ENCODE measurements at regions not wholly inside any gene's neighbourhood (a gene's known extent, or its start where the extent isn't known, plus 50 kb on each side); places are given as distances from the start of the nearest gene placed in this dataset.

DNA sequence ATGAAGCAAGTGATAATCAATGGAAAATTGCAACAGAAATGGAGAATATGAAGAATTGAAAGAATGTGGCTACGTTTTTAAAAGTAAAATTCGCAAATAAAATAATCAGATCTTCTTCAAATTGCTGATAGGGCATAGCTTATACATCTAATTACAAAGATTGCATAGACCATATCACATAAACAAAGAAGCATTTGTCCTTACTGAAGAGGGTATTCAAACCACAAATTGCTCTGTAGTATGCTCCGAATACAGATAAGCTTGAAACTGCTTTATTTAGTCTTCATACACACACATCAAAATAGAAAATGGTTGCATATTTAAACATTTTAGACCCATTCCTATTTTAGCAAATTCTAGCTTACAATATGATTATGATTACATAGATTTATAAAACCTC lies 206.7 kb upstream of the SLIT2 start:
- H3K4me3 ChIP-seq: no peak overlapping the region
- DNase-seq (no peak), ATAC-seq (no peak)
- intact Hi-C loops (cut with DNase I): no loop called here
- WGBS, 4 donors: 71 to 81% (median 75%) methylated on average over 3 of the region's 3 CpGs
- no peaks in the 10 kb centered on the region for H3K9me3 ChIP-seq
- peaks cover 0 to 8% (median 0%) of the 10 kb centered on the region in 12 donors for H3K4me1 ChIP-seq
- H3K27me3 ChIP-seq: no peaks in the 10 kb centered on the region
- no peaks in the 10 kb centered on the region for H3K36me3 ChIP-seq
- H3K27ac ChIP-seq: no peak overlapping the region
- TF ChIP-seq, protein P1, sequence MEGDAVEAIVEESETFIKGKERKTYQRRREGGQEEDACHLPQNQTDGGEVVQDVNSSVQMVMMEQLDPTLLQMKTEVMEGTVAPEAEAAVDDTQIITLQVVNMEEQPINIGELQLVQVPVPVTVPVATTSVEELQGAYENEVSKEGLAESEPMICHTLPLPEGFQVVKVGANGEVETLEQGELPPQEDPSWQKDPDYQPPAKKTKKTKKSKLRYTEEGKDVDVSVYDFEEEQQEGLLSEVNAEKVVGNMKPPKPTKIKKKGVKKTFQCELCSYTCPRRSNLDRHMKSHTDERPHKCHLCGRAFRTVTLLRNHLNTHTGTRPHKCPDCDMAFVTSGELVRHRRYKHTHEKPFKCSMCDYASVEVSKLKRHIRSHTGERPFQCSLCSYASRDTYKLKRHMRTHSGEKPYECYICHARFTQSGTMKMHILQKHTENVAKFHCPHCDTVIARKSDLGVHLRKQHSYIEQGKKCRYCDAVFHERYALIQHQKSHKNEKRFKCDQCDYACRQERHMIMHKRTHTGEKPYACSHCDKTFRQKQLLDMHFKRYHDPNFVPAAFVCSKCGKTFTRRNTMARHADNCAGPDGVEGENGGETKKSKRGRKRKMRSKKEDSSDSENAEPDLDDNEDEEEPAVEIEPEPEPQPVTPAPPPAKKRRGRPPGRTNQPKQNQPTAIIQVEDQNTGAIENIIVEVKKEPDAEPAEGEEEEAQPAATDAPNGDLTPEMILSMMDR (IDR thresholded peaks at IDR 0.05): no peak
- TF ChIP-seq POLR2A (IDR thresholded peaks at IDR 0.05): no peak

- 55 to 69% (median 61%) methylated on average over 2 of the region's 2 CpGs for WGBS, 4 donors
- H3K27ac ChIP-seq: no peak overlapping the region
- DNase-seq (no peak), ATAC-seq (no peak)
- H3K27me3 ChIP-seq: no peaks in the 10 kb centered on the region
- TF ChIP-seq, protein P1 (IDR thresholded peaks at IDR 0.05): no peak
- no peaks in the 10 kb centered on the region for H3K36me3 ChIP-seq
- no peak overlapping the region for H3K4me3 ChIP-seq
- no peaks in the 10 kb centered on the region for H3K9me3 ChIP-seq
- intact Hi-C loops (cut with DNase I): no loop called here
- H3K4me1 ChIP-seq: peaks cover 0 to 8% (median 0%) of the 10 kb centered on the region in 12 donors
These were observed 207.2 kb upstream of the SLIT2 start for GRCh38 chr4:20044502-20044911.

- ATAC-seq: no peak
- Histone ChIP-seq H3K27me3 (no peaks in the 10 kb centered on the region), H3K9me3 (no peaks in the 10 kb centered on the region), H3K4me3 (no peak overlapping the region), H3K27ac (no peak overlapping the region), H3K36me3 (no peaks in the 10 kb centered on the region), H3K4me1 (peaks cover 0 to 8% (median 0%) of the 10 kb centered on the region in 12 donors)
- intact Hi-C loops (cut with DNase I): no loop called here
- no peak for DNase-seq
- TF ChIP-seq, protein P1 (IDR thresholded peaks at IDR 0.05): no peak
- no peak for TF ChIP-seq POLR2A (IDR thresholded peaks at IDR 0.05)
- 18 to 47% (median 35%) methylated on average over 1 of the region's 1 CpG for WGBS, 4 donors
These were observed 207.7 kb upstream of the SLIT2 start for GRCh38 chr4:20043991-20044390.

DNA sequence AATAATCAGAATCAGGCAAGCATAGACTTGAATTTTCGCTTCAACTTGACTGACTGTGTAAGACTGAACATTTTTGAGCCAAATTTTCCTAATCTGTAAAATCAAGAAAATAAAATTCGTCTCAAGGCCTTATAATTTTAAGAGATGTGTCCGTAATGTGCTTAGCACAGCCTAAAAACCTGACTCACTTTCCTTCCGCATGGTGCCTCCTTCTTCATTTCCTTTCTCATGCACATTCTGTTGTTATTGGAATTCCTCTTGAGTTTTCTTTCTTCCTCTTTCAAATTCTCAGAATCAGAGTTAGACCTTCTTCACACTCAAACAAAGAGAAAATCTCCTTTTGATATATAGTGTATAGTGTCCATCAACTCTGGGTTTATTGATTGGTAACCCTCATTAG lies 208.9 kb upstream of the SLIT2 start:
- Histone ChIP-seq H3K27ac (no peak overlapping the region), H3K36me3 (no peaks in the 10 kb centered on the region), H3K9me3 (no peaks in the 10 kb centered on the region), H3K27me3 (no peaks in the 10 kb centered on the region), H3K4me1 (peaks cover 0 to 8% (median 0%) of the 10 kb centered on the region in 12 donors), H3K4me3 (no peak overlapping the region)
- intact Hi-C loops (cut with DNase I): no loop called here
- no peak for TF ChIP-seq POLR2A (IDR thresholded peaks at IDR 0.05)
- TF ChIP-seq, protein P1 (IDR thresholded peaks at IDR 0.05): no peak
- ATAC-seq (no peak), DNase-seq (no peak)
- WGBS, 4 donors: 76 to 82% (median 79%) methylated on average over 4 of the region's 4 CpGs

Measured in heart left ventricle (tissue), 16 donors.